ENCODE measurements at regions not wholly inside any gene's neighbourhood (a gene's known extent, or its start where the extent isn't known, plus 50 kb on each side); places are given as distances from the start of the nearest gene placed in this dataset.

DNA sequence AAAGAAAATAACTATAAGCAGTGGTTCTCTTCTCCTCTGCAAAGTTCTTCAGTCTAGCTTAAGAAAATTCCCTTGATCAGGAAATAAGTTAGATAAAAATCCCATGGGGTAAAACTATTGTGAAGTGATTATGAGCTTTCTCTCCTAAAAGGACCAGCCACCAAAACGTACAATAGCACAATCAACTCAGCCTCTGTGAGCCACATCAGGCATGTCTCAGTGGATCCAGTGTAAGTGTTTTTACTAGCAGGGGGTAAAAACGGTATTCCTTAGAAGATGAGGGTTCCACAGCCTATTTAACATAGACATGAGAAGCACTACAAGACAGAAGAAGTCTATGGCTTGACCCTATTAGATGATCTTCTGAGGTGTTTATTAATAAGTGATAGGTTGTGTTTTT is 503.2 kb downstream of the PIK3C3 start:
- TF ChIP-seq, protein P1, sequence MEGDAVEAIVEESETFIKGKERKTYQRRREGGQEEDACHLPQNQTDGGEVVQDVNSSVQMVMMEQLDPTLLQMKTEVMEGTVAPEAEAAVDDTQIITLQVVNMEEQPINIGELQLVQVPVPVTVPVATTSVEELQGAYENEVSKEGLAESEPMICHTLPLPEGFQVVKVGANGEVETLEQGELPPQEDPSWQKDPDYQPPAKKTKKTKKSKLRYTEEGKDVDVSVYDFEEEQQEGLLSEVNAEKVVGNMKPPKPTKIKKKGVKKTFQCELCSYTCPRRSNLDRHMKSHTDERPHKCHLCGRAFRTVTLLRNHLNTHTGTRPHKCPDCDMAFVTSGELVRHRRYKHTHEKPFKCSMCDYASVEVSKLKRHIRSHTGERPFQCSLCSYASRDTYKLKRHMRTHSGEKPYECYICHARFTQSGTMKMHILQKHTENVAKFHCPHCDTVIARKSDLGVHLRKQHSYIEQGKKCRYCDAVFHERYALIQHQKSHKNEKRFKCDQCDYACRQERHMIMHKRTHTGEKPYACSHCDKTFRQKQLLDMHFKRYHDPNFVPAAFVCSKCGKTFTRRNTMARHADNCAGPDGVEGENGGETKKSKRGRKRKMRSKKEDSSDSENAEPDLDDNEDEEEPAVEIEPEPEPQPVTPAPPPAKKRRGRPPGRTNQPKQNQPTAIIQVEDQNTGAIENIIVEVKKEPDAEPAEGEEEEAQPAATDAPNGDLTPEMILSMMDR (IDR thresholded peaks at IDR 0.05), result no peak
- TF ChIP-seq EP300 (IDR thresholded peaks at IDR 0.05), result no peak

Data from upper lobe of left lung (tissue), 4 donors.